ENCODE measurements at regions not wholly inside any gene's neighbourhood (a gene's known extent, or its start where the extent isn't known, plus 50 kb on each side); places are given as distances from the start of the nearest gene placed in this dataset.

- TF ChIP-seq ZNF277 (CRISPR knock-in tag; IDR thresholded peaks at IDR 0.05; ENCODE audit: borderline replicate concordance) (no peak), MTA3 (IDR thresholded peaks at IDR 0.05; ENCODE audit: borderline replicate concordance) (no peak), TEAD4 (IDR thresholded peaks at IDR 0.05; ENCODE audit: low read length) (no peak), TEAD4 (CRISPR knock-in tag; IDR thresholded peaks at IDR 0.05; ENCODE audit: borderline replicate concordance) (no peak), CREB1 (IDR thresholded peaks at IDR 0.05) (no peak), CREB1 (CRISPR knock-in tag; IDR thresholded peaks at IDR 0.05) (no peak), KAT7 (CRISPR knock-in tag; IDR thresholded peaks at IDR 0.05; ENCODE audit: borderline replicate concordance) (no peak), TBL1XR1 (IDR thresholded peaks at IDR 0.05; ENCODE audit: low read length in 2 of 2) (no peak), CTCF (IDR thresholded peaks at IDR 0.05 in 2 of 3, conservative IDR thresholded peaks at IDR 0.05 in 1 of 3; ENCODE audit: insufficient read depth in 2 of 3, low read depth in 1 of 3, low read length in 3 of 3) (no peak), BACH1 (tag; IDR thresholded peaks at IDR 0.05) (no peak), CC2D1A (IDR thresholded peaks at IDR 0.05) (no peak), ELF4 (CRISPR knock-in tag; IDR thresholded peaks at IDR 0.05) (no peak), FOXA1 (IDR thresholded peaks at IDR 0.05; ENCODE audit: borderline replicate concordance) (no peak)
Measured at GRCh38 chrX:125620715-125621587, 301.3 kb downstream of the TEX13C start.
